K562 (cell line): ENCODE measurements at regions not wholly inside any gene's neighbourhood (a gene's known extent, or its start where the extent isn't known, plus 50 kb on each side); places are given as distances from the start of the nearest gene placed in this dataset.

Experiments
- ATAC-seq: fragments of 200-7000 bp; cut with Tn5 transposase; 3 replicates; pipeline ENCODE4 v1.9.1; 2020; ENCODE audit warnings: moderate library complexity
- BruUV-seq: library from RNA; stranded (reverse); fragments of 400-500 nt; replicated peaks from 2 replicates; lab custom pipeline; 2021; lab: Mats Ljungman, UMichigan
- CTCF ChIA-PET: fragments of 300-600 bp; formaldehyde crosslinking; extraction: SDS; loops from one replicate; lab custom pipeline; 2021; ENCODE audit warnings: low intra/inter-chr PET ratio; lab: Yijun Ruan, JAX
- POLR2A ChIA-PET: fragments of 300-600, 350-650 bp; sonication (Branson Sonifier 250); formaldehyde crosslinking; extraction: SDS; loops from one replicate; lab custom pipeline; 2021; ENCODE audit warnings: antibody characterized with exemption, inconsistent platforms; lab: Yijun Ruan, JAX
- DNase-seq, 4 experiments: peaks; one replicate each; pipeline versions ENCODE4 v3.0.0 to v3.0.0-alpha.2; 2011 to 2018; ENCODE audit warnings: low spot score in 3 of 4, mixed read lengths in 3 of 4; ENCODE audit errors: extremely low read depth in 1 of 4
- FAIRE-seq: peaks from 2 replicates; lab custom pipeline; 2011; peaks lifted over from hg19 to GRCh38; lab: Jason Lieb, UNC
- H2AFZ ChIP-seq: 2 replicates; pipeline ENCODE4 v1.6.0; 2011; ENCODE audit warnings: low read depth, low read length, control low read depth, inconsistent platforms
- H3K27ac ChIP-seq: fragments of 200-600 bp; 3 replicates; pipeline ENCODE4 v1.8.0; 2011; ENCODE audit warnings: low read depth, mild to moderate bottlenecking, control low read depth, inconsistent platforms, low read length, moderate library complexity, mixed read lengths; ENCODE audit errors: extremely low read depth
- H3K27me3 ChIP-seq, 2 experiments: fragments of 300-600 bp in 1 of 2; 2 replicates in 1 of 2; 3 replicates in 1 of 2; pipeline versions ENCODE4 v1.6.0 to v1.8.0; 2011; ENCODE audit warnings: inconsistent platforms in 2 of 2, low read length in 2 of 2, mild to moderate bottlenecking in 1 of 2, mixed read lengths in 1 of 2, moderate library complexity in 1 of 2; ENCODE audit not compliant: control insufficient read depth in 2 of 2, insufficient read depth in 2 of 2
- H3K36me3 ChIP-seq: fragments of 300-600 bp; 3 replicates; pipeline ENCODE4 v1.8.0; 2011; ENCODE audit warnings: mild to moderate bottlenecking, low read length, inconsistent platforms; ENCODE audit not compliant: control insufficient read depth, insufficient read depth
- H3K4me1 ChIP-seq, 2 experiments: fragments of 200-600 bp in 1 of 2; replicated peaks in 1 of 2; 2 replicates in 1 of 2; 3 replicates in 1 of 2; pipeline versions ENCODE4 v1.5.1 to v1.8.0; 2011; ENCODE audit warnings: inconsistent platforms in 2 of 2, low read length in 2 of 2, mild to moderate bottlenecking in 1 of 2, mixed read lengths in 1 of 2, moderate library complexity in 1 of 2; ENCODE audit not compliant: control insufficient read depth in 2 of 2, insufficient read depth in 2 of 2
- H3K4me2 ChIP-seq: 2 replicates; pipeline ENCODE4 v1.6.1; 2011; ENCODE audit warnings: low read length, control low read depth, inconsistent platforms, mixed read lengths; ENCODE audit not compliant: insufficient read depth
- H3K4me3 ChIP-seq: fragments of 200-600 bp; sonication (generic), shearing (Covaris generic); 2 replicates; pipeline ENCODE4 v1.5.1; 2016; ENCODE audit warnings: control low read depth, inconsistent platforms
- H3K79me2 ChIP-seq: fragments of 200-600 bp; 3 replicates; pipeline ENCODE4 v1.8.0; 2011; ENCODE audit warnings: low read length, inconsistent platforms; ENCODE audit not compliant: control insufficient read depth, insufficient read depth
- H3K9ac ChIP-seq, 2 experiments: 2 replicates each; pipeline versions ENCODE4 v1.6.0 to v1.6.1; 2011; ENCODE audit warnings: low read depth in 2 of 2, low read length in 2 of 2, control low read depth in 1 of 2, inconsistent platforms in 1 of 2, mild to moderate bottlenecking in 1 of 2, mixed read lengths in 1 of 2; ENCODE audit not compliant: insufficient read depth in 1 of 2
- H3K9me1 ChIP-seq: one replicate; pipeline ENCODE4 v1.6.0; 2011; ENCODE audit warnings: inconsistent platforms, mild to moderate bottlenecking, low read length, moderate library complexity; ENCODE audit not compliant: control insufficient read depth, insufficient read depth
- H3K9me3 ChIP-seq: replicated peaks from 2 replicates; pipeline ENCODE4 v1.5.1; 2011; ENCODE audit warnings: low read depth, low read length, inconsistent platforms; ENCODE audit not compliant: control insufficient read depth, insufficient read depth
- H4K20me1 ChIP-seq: replicated peaks from 2 replicates; pipeline ENCODE4 v1.6.1; 2011; ENCODE audit warnings: low read length, inconsistent platforms, mixed read lengths; ENCODE audit not compliant: control insufficient read depth, insufficient read depth
- CREM ChIP-seq: IDR thresholded peaks from 2 replicates; pipeline ENCODE4 v1.6.1; 2014; ENCODE audit warnings: antibody characterized with exemption, low read depth
- PHB2 ChIP-seq: fragments of 450-650 bp; IDR thresholded peaks from 2 replicates; pipeline ENCODE4 v1.6.1; 2017; ENCODE audit warnings: low read depth
- PRPF4 ChIP-seq: fragments of 200-400 bp; formaldehyde crosslinking; IDR thresholded peaks from one replicate; pipeline ENCODE4 v1.6.1; 2017; ENCODE audit warnings: low read length, low read depth, mild to moderate bottlenecking; ENCODE audit not compliant: insufficient read depth, poor library complexity, severe bottlenecking
- SIX5 ChIP-seq, 2 experiments: IDR thresholded peaks; 2 replicates each; pipeline ENCODE4 v1.6.1; 2011; ENCODE audit warnings: low read length in 2 of 2, borderline replicate concordance in 1 of 2, low read depth in 1 of 2, mild to moderate bottlenecking in 1 of 2, moderate library complexity in 1 of 2; ENCODE audit not compliant: insufficient read depth in 1 of 2
- SMARCB1 ChIP-seq: IDR thresholded peaks from 2 replicates; pipeline ENCODE4 v1.6.1; 2011; ENCODE audit warnings: improper control_type of control experiment, low read depth; ENCODE audit not compliant: insufficient read length
- TCF3 ChIP-seq: sonication (generic); formaldehyde crosslinking; IDR thresholded peaks from 2 replicates; pipeline ENCODE4 v1.4.0; 2020; ENCODE audit warnings: mild to moderate bottlenecking, missing genetic modification reagents
- TOE1 ChIP-seq, 2 experiments: fragments of 450-650 bp in 1 of 2; sonication (generic) in 1 of 2; formaldehyde crosslinking in 1 of 2; IDR thresholded peaks; 2 replicates each; pipeline versions ENCODE4 v1.7.1 to v1.8.0; 2016 to 2022; ENCODE audit warnings: borderline replicate concordance in 2 of 2, mild to moderate bottlenecking in 2 of 2, antibody characterized with exemption in 1 of 2, inconsistent platforms in 1 of 2, low read depth in 1 of 2, missing genetic modification reagents in 1 of 2, moderate library complexity in 1 of 2
- WGBS: fragments of 100-300 bp; shearing (Covaris generic); methylation state at CpG from one replicate; pipeline ENCODE4 v1.1.6; 2016; ENCODE audit warnings: low coverage, mixed read lengths; ENCODE audit not compliant: insufficient coverage; ENCODE audit errors: missing lambda C conversion rate; 5-methylcytosine and 5-hydroxymethylcytosine counted together
- in situ Hi-C: fragments of 300-500 bp; cut with MboI; formaldehyde crosslinking; loops from 4 replicates; pipeline ENCODE4 v1.15.0; 2018; ENCODE audit warnings: inconsistent platforms, mixed read lengths
- intact Hi-C: fragments of 100-400 bp; cut with micrococcal nuclease; formaldehyde crosslinking; loops from 2 replicates; pipeline ENCODE4 v1.14.2; 2022
- TF ChIP-seq, protein P1 (sequence below): fragments of 450-650 bp; conservative IDR thresholded peaks from 2 replicates; pipeline ENCODE4 v1.6.1; 2016; ENCODE audit warnings: missing genetic modification characterization, low read depth, mild to moderate bottlenecking, control low read depth, missing compliant biosample characterization
- TF ChIP-seq, protein P2 (sequence below): fragments of 250-450 bp; sonication (Bioruptor Pico); IDR thresholded peaks from 2 replicates; pipeline ENCODE4 v1.4.0; 2020; ENCODE audit warnings: mild to moderate bottlenecking, moderate library complexity
- TF ChIP-seq, protein P3 (sequence below): fragments of 250-450 bp; sonication (Bioruptor Pico); IDR thresholded peaks from 2 replicates; pipeline ENCODE4 v1.5.0; 2022; ENCODE audit warnings: mild to moderate bottlenecking
- TF ChIP-seq, protein P4 (sequence below): fragments of 450-650 bp; formaldehyde crosslinking; IDR thresholded peaks from 2 replicates; pipeline ENCODE4 v1.4.0; 2022; ENCODE audit warnings: missing genetic modification characterization
- TF ChIP-seq, protein P5 (sequence below): fragments of 200-800 bp; sonication (Bioruptor generic); IDR thresholded peaks from 2 replicates; pipeline ENCODE4 v1.6.1; 2017; ENCODE audit warnings: missing genetic modification characterization, missing compliant biosample characterization

DNA sequence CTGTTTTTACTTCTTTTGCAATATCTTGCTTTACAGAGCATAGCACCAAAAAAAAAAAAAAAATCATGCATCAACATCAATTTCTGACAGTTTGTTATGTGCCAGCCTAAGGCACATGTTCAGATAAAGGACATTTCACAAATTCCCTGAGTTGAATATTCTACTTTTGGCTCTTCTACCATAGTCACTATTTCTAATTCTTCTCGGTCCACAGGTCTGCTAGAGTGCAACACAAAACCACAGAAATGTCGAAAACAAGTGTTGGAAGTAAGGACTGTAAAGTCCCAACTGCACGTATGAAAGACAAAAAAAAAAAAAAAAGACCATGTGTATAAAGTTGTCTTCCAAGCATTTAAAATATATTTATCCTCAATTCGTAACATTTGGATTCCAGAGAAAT is 494.2 kb upstream of the INTU start:
- Histone ChIP-seq H3K27me3 (no peaks in the 10 kb centered on the region), H2AFZ (no peak overlapping the region), H3K9me1 (no peaks in the 10 kb centered on the region), H3K36me3 (no peaks in the 10 kb centered on the region), H3K27ac (no peak overlapping the region), H3K9me3 (no peaks in the 10 kb centered on the region), H3K4me1 (peaks cover 0 to 6% of the 10 kb centered on the region in 2 experiments; a peak in 3 of 5 replicates), H3K9ac (no peak overlapping the region), H4K20me1 (no peaks in the 10 kb centered on the region), H3K4me3 (no peak overlapping the region), H3K79me2 (no peaks in the 10 kb centered on the region), H3K4me2 (no peak overlapping the region)
- FAIRE-seq (no peak), DNase-seq (no peak), ATAC-seq (no peak)
- TF ChIP-seq, protein P1, sequence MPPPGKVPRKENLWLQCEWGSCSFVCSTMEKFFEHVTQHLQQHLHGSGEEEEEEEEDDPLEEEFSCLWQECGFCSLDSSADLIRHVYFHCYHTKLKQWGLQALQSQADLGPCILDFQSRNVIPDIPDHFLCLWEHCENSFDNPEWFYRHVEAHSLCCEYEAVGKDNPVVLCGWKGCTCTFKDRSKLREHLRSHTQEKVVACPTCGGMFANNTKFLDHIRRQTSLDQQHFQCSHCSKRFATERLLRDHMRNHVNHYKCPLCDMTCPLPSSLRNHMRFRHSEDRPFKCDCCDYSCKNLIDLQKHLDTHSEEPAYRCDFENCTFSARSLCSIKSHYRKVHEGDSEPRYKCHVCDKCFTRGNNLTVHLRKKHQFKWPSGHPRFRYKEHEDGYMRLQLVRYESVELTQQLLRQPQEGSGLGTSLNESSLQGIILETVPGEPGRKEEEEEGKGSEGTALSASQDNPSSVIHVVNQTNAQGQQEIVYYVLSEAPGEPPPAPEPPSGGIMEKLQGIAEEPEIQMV (tag): no peak
- TF ChIP-seq PHB2 (no peak), SMARCB1 (no peak), PRPF4 (no peak), TOE1 (IDR thresholded peaks at IDR 0.05; ENCODE audit: borderline replicate concordance) (no peak), TOE1 (CRISPR knock-in tag; IDR thresholded peaks at IDR 0.05; ENCODE audit: borderline replicate concordance, low read depth) (no peak), CREM (no peak), SIX5 (IDR thresholded peaks at IDR 0.05; ENCODE audit: borderline replicate concordance in 1 of 2, insufficient read depth in 1 of 2, low read depth in 1 of 2, low read length in 2 of 2) (no peak), TCF3 (no peak)
- TF ChIP-seq, protein P2, sequence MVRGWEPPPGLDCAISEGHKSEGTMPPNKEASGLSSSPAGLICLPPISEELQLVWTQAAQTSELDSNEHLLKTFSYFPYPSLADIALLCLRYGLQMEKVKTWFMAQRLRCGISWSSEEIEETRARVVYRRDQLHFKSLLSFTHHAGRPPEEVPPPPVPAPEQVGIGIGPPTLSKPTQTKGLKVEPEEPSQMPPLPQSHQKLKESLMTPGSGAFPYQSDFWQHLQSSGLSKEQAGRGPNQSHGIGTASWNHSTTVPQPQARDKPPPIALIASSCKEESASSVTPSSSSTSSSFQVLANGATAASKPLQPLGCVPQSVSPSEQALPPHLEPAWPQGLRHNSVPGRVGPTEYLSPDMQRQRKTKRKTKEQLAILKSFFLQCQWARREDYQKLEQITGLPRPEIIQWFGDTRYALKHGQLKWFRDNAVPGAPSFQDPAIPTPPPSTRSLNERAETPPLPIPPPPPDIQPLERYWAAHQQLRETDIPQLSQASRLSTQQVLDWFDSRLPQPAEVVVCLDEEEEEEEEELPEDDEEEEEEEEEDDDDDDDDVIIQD (CRISPR knock-in tag): no peak
- TF ChIP-seq, protein P3, sequence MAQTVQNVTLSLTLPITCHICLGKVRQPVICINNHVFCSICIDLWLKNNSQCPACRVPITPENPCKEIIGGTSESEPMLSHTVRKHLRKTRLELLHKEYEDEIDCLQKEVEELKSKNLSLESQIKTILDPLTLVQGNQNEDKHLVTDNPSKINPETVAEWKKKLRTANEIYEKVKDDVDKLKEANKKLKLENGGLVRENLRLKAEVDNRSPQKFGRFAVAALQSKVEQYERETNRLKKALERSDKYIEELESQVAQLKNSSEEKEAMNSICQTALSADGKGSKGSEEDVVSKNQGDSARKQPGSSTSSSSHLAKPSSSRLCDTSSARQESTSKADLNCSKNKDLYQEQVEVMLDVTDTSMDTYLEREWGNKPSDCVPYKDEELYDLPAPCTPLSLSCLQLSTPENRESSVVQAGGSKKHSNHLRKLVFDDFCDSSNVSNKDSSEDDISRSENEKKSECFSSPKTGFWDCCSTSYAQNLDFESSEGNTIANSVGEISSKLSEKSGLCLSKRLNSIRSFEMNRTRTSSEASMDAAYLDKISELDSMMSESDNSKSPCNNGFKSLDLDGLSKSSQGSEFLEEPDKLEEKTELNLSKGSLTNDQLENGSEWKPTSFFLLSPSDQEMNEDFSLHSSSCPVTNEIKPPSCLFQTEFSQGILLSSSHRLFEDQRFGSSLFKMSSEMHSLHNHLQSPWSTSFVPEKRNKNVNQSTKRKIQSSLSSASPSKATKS (CRISPR knock-in tag): no peak
- TF ChIP-seq, protein P4, sequence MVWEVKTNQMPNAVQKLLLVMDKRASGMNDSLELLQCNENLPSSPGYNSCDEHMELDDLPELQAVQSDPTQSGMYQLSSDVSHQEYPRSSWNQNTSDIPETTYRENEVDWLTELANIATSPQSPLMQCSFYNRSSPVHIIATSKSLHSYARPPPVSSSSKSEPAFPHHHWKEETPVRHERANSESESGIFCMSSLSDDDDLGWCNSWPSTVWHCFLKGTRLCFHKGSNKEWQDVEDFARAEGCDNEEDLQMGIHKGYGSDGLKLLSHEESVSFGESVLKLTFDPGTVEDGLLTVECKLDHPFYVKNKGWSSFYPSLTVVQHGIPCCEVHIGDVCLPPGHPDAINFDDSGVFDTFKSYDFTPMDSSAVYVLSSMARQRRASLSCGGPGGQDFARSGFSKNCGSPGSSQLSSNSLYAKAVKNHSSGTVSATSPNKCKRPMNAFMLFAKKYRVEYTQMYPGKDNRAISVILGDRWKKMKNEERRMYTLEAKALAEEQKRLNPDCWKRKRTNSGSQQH (CRISPR knock-in tag): no peak
- TF ChIP-seq, protein P5, sequence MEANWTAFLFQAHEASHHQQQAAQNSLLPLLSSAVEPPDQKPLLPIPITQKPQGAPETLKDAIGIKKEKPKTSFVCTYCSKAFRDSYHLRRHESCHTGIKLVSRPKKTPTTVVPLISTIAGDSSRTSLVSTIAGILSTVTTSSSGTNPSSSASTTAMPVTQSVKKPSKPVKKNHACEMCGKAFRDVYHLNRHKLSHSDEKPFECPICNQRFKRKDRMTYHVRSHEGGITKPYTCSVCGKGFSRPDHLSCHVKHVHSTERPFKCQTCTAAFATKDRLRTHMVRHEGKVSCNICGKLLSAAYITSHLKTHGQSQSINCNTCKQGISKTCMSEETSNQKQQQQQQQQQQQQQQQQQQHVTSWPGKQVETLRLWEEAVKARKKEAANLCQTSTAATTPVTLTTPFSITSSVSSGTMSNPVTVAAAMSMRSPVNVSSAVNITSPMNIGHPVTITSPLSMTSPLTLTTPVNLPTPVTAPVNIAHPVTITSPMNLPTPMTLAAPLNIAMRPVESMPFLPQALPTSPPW (CRISPR knock-in tag): no peak
- 2% methylated on average over 4 of the region's 4 CpGs for WGBS
- ChIA-PET CTCF (no interaction called here), POLR2A (no interaction called here)
- intact Hi-C loops: no loop called here
- in situ Hi-C loops: no loop called here
- BruUV-seq: no TSS peak
